LoVo (cell line): ENCODE measurements at regions not wholly inside any gene's neighbourhood (a gene's known extent, or its start where the extent isn't known, plus 50 kb on each side); places are given as distances from the start of the nearest gene placed in this dataset.
A peak's percentile ranks its signal among the peaks of the same experiment; 100 is the strongest.

Source experiments
- DNase-seq: peaks from one replicate; pipeline ENCODE4 v3.0.0-alpha.2; 2016; ENCODE audit warnings: low spot score

DNA sequence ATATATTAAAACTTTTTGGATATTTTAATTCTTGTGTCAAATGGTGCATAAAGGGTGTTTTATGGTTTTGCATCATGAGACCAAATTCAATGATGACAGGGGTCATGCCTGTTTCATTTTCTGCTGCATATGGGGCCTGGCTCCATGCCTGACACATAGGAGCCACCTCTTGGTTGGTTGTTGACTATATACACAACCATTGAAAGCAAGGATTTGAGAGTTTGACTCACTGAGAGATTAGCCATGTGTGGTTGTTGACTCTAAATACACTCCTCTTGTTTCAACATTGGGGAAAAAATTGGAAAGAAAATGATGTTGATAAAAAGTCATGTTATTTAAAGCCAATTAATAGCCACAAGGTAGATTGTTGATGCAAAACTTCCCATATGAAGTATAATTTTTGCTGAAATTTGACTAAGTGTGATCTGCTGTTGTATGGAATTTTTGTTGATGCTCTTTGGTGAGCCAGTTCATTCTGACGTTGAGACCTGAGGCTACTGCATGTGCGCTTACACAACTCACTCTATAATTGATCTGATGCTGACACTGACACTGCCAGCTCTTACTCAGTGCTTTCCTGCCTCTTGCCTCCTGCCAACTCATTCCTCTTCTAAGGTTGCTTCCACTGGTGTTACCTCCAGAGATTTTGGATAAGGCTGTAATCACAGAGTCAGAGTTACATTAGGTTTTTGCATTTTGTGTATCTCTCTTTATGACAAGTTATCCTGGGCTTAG is 446.2 kb upstream of the SLC14A2 start:
- DNase-seq = no peak

DNA sequence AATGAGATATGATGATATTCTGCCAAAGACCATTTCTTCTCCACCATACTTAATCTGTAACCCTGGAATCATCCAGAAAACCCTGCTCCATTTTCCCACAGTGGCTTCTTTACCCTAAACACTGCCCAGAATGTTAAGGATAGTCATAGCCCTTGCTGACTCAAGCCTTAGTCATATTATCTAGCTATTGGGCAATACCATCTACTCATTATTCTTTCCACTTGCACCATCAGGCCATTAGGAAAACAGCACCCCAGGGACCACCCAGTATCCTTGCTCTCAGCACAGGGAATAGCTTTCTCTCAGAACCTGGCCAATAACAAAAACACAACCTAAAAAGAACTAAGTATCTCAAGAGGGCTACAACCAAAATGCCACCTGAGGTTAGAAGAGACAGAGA is 445.7 kb upstream of the SLC14A2 start:
- DNase-seq = no peak

DNA sequence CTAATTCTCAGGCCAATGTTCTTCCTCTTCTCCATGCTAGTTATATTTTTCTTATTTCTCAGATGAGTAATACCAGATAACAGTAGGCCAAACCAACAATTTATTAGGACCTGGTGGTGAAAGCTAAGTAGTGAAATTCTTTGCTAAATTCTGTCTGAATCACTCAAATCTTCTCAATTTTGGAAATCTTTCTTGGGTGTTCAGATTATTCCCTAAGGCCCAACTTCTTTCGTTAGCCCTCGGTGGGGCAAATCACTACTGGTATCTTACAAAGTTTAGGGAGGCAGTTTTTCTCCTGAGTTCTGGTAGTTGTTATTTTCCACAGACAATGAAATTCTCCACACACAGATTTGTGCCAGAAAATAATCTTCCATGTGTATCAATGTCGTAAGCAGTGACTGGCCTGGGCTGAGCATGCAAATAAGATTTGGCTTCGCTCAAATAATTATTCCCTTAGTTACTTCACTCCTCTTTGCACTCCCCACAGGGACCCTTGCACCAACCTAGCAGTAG is 443.5 kb upstream of the SLC14A2 start:
- DNase-seq = no peak

DNA sequence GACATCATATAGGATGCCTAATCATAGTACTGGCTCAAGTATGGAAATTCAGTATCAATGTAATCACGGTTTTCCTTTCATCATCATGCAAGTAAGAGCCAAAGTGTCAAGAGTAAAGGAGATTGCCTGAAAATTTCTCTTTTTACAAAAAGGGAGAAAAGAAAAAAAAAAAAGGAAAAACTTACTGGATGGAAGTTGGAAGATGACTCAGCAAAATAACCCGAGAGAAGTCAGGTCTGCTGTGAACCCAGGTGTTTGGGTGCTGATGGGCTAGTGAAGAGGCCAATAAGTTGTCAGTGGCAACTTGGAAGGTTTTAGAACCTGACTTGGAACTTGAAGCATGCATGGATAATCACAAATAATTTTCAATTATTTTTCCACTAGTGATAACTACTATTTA is 441.9 kb upstream of the SLC14A2 start:
- DNase-seq = no peak

DNA sequence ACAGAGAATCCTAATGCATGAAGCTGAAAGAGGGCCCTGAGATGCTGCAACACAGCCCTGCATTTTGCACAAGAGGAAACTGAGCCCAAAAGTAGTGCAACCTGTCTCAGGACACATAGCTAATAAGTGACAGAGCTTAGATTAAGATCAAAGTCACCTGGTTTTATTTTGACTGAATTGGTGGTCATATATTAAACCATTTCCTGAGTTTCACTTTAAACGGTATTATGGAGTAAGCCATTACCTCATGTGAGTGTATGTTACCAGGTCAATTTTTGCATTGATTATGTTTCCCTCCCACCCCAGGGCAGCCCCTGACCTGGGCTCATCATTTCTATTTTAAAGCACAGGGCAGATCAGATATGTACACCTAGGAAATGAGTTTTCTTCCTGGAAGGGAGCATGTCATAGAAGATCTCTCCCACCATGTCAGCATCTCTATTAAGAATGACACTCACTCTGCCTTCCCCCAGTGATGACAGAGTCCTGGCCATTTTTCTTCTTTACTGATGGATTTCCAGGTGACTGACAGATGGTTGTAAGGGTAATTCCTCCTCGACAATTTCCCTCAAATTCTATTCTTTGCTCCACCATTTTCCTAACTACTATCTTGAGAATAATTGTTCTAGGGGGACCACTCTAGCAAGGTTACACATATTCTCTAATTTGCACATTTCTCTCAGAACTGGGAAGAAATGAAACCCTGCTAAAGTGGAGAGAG is 441.3 kb upstream of the SLC14A2 start:
- no peak for DNase-seq

DNA sequence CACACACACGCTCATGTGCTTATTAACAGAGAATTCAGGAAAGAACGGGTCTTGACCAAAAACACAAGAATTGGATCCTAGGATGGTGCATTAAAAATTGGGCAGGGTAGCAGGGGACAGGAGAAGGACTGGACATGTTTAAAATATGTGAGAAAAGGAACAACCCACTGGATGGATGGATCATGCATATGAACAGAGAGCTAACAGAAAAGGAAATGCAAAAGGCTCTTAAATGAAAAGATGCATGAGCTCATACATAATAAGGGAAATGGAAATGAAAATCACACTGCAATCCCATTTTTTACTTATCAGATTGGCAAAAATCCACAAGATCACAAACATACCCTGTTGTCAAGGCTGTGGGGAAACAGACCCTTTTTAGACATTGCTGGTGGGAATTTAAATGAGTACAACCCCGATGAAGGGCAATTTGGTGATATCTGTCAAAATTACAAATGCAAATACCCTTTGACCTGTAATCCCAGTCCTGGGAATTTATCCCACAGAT is 440.6 kb upstream of the SLC14A2 start:
- no peak for DNase-seq

DNA sequence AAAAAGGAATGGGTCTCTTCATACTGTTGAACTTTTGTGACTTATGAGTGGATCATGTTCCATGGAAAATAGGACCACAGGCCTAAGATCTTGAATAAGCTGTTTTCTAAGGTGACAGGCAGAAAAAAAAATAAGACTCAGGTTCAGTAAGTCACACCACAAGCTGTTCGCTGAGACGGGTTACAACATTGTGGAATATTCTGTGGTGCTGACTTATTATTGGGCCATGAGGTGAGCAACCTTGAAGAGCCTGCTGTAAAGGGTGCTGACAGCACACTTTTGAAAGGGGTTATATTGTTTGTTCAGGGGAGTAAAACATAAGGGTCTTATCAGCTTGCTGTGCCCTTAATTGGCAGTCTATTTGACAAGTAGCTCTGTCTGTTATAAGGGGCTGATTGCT is 439.8 kb upstream of the SLC14A2 start:
- no peak for DNase-seq

DNA sequence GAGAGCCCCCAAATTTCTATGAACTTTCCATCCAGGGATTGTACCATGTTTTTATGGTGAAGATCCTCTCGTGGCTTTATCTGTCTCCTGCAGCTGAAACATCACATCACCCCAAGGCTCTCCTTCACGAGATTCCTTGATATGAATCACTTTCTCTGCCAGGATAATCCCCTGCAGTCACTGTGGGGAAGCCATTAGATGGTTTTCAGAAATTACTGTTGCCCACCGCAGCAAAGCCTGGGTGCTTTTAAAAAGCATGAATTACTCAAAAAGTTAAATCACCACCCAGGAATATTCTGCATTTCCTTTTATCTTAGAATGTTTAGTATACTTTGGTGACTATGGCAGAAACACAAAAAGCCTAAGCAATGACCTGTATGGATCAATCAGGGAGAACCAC is 428.4 kb upstream of the SLC14A2 start:
- DNase-seq = no peak

DNA sequence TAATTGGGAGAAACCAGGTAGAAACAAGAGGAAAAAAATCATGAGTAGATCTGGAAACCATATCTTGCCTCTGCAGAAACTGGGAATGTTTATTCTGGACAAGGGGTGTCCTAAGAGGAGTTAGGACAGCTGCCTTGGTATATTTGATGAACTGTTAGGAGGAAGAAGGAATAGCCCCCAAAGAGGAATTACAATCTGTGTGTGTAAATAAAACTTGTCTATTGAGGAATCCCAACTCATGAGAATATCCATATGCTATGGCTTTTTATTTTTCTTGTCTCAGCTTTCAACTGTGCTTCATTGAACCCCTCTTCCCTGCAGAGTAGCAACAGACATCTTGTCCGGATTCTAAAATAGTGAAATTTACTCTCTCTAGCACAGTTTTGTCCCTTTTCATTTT is 423.5 kb upstream of the SLC14A2 start:
- no peak for DNase-seq

DNA sequence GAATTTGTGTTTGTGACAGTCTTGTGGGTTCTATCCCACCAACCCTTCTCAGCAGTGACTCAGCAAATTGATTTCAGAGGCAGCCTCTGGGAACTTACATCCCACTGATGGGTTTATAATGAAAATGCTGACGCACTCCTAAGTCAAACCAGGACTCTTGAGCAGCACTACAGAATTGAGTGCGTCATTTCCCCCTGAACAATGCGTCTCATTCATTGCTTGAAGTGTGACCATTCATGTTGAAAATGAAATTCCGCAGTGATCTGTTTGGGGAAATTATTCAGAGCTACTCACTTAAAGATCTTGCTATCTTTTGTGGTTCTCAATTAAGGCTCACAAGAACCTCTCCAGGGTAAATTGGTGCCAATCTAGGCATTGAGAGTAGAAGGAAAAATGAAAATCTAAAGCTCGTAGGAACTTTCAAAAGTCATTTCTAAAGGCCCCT is 417.7 kb upstream of the SLC14A2 start:
- DNase-seq = no peak

DNA sequence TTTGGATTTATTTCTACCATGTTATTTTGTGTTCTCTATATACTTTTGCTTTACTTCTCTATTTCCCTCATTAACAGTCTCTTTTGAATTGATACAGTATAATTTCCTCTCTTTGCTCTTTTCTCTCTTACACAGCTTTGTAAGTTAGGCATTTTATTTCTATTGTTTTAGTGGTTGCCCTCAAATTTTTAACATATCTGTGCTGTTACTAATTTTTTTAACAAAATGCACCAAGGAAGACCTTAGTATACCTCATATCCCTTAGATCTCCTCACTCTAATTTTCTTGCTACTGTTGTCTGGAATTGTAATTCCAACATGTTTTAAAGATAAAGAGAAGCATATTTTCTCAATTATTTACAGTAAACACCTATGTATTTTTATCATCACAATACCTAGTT is 416.8 kb upstream of the SLC14A2 start:
- no peak for DNase-seq

DNA sequence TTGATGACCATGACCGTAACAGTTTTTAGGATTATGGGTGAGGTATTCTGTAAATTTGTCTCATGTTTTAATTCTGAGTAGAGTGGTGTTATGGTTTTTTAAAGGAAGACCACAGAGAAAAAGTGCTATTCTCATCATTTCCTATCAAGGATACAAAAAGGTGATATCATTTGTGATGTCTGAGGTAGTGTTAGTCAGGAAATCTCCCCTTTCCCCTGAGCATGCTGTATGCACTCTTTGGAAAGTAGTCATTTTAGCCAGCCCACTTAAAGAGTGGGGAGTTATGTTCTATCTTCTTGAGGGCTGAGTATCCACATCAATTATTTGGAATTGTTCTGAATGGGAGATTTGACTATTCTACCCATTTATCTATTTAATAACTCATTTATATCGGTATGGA is 414.2 kb upstream of the SLC14A2 start:
- no peak for DNase-seq

DNA sequence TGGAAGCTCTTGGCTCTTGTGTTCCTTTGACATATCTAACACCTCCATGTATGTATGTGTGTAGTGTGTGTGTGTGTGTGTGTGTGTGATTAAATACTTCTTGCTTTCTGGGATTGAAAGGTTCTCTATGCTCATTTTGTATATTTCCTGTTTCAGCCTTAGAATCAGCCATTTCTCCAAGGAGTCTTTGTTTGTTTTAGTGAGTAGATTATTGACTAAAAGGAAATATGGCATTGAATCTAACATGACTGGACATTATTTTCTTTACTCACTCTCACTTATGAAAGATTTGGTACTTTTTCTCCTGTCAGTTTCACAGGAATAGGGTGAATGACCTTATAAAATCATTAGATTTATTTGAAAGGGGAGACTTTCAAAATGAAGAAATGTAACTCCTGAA is 413.8 kb upstream of the SLC14A2 start:
- DNase-seq = no peak

DNA sequence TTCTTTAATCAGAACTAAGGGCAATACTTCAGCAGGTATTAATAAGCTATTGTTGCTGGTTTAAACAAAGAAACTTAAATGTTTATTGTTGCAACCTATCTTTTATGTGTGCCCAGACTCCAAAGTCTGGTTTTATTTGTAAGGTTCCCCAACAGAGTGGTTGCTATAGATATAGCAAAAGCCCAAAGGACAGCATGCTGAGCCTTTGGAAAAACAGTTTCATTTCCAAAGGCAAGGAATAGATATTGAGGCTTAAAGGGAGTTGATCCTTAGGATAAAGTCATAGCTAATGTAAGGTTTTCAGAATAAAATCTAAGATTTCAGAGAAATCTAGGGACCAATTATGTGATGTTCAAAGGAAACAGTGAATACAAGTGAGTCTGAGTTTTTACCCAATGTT is 413.2 kb upstream of the SLC14A2 start:
- DNase-seq = no peak

DNA sequence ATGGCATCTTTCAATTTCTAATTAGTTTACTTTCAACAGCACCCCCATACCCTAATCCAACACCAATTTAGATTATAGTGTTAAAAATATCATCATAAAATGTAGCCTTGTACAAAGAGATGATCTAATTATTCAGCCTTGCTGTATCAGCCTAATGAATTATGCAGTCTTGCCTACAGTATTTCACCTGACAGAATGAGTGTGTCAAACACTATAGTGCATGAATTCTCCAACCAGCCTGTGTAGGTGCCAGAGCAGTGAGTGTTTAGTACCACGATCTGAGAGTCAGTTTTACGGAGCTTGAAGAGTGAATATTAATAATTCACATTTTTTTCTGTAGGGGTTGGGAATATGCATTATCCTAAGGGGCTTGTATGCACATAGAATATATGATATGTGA is 411.6 kb upstream of the SLC14A2 start:
- DNase-seq = no peak

DNA sequence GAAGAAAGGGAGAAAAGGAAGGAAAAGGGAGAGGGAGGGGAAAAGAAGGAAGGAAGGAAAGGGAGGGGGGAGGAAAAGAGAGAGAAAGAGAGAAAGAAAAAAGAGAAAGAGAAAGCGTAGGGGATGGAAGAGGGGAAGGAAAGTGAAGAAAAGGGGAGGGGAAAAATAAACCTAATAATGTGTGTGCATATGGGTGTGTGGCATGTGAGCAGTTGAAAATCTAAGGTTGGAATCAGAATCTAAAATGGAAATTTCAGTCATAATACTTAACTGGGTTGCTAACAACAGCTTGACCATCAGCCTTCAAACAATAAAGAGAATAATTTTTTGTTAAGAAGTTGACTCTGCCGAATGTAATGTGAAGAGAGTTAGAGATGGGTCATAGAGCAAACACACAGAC is 407.9 kb upstream of the SLC14A2 start:
- DNase-seq = no peak

DNA sequence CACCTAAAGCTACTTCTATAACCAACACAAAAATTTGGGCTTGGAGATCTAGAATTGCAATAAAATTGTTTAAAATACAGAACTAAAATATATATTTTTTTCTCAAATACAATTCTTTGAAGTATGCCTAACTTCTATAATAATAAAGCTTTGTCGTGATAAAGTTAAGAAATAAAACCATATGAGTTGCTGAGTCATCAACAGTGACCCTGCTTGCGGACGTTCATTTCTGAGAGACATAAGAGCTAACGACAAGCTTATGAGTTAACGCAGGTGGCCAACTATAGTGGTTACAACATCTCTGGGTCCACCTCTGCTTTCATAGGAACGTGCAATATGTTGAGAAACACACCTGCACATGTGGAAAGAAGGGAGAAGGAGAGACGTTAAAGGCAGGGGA is 407.1 kb upstream of the SLC14A2 start:
- no peak for DNase-seq

DNA sequence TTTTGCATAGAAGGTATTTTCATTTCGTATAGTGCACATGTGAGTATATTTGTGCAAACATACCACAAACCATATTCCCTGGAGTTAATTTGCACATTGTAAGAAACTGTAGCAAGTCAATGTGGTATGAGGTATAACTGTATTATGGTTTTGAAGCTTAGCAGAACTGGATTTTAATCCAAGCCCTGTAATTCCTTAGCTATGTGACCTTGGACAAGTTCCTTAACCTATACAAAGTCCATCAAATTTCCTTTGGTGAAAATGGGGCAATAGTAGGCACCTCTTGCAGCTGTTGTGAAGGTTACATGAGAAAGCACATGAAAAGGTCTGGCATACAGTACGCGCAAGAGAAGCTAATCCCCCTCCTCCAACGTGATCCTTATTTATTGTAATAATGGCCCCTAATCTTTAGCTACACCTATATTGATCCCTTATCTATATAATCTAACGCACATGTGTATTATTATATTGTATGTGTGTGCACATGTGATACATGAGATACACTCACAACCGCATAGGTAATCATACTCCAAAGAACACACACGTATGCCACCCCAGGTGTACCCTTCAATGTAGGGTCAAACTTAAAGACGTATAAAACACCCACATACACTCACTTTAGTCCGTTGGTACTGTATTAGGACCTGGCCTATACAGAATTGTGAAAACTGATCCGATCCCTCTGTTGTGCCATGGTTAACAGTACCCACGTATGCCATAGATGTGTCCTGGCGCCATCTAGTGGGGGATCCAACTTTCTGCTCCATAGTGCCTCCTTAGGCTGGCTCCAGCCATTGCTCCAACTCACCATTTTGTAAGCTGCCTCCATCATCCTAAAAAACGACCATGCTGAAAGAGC is 402.9 kb upstream of the SLC14A2 start:
- DNase-seq = peak; percentile 46

DNA sequence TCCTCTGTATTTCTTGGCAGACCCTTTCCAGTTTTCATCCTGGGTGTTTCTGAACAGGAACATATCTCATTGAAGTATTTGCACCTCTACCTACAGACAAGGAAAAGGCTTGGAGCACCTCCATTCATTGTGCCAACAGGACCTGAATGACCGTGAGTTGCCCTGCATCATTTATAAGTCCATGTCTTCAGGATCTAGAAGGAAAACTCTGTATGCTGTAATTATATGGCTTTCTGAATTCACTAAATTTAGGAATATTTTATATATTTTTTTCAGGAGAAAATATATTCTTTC is 402.3 kb upstream of the SLC14A2 start:
- no peak for DNase-seq

DNA sequence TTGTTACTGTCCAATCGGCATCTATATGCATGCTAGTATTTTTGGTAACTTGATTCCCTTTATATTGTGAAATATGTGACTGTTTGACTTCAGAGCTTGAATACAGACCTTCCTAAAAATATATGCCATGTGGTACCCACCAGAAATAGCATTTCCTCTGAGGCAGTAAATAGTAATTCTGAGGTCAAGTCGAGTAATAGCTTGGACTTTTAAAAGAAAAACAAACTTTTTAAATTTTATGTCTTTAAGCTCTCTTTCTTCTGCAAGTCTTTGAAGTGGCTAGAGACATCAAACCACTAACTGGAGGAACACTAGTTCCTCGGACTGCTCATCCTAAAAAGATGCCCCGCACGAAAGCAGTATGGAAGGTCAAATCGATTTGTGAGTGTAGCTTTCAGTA is 396.8 kb upstream of the SLC14A2 start:
- DNase-seq = no peak

DNA sequence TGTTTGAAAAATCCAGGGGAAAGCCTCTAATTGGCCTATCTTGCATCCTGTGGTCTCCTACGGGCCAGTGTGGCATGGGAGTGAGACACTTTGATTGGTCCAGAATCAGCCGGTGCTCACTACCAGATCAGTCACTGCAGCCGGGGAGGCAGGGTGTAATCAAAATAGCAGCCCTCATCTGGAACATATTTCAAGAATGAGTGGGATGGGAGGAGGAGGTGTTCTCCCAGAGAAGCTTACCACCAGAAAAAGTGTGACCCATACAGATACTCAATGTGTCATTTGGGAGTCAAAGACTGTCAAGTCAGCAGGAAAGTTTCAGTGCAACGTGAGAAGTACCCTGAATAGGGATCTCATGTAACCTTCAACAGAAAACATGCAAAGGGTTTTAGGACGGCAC is 393.9 kb upstream of the SLC14A2 start:
- DNase-seq = no peak

DNA sequence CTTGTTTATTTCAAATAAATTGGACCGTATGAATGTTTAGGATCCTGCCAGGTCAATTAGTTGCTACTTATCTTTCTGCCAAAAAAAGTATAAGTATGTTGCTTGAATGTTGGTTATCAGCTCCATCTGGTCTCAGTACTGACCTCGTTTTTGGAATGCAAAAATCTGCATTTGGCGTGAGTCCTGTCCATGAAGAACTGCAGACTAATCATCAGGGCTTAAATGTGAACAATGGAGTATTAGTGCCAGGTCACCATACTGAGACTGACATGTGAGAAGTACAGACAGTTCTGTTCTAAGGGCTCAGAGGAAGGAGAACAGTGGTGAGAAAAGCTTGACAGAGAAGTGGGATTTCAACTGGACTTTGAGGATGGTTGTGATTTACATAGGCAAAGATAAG is 393.1 kb upstream of the SLC14A2 start:
- DNase-seq = no peak
